ENCODE measurements at regions not wholly inside any gene's neighbourhood (a gene's known extent, or its start where the extent isn't known, plus 50 kb on each side); places are given as distances from the start of the nearest gene placed in this dataset.

- DNase-seq (ENCODE audit: low read depth), result no peak
Observed at GRCh38 chr12:86788661-86789060, 532.5 kb upstream of the MGAT4C start.

- peak; percentile 40 for DNase-seq (ENCODE audit: low read depth)
Observed at GRCh38 chr12:86787419-86787818, 531.2 kb upstream of the MGAT4C start.

GRCh38 chr12:86777325-86777724 lies 521.1 kb upstream of the MGAT4C start:
- no peak for DNase-seq (ENCODE audit: low read depth)

- peak; percentile 27 for DNase-seq (ENCODE audit: low read depth)
Observed at GRCh38 chr12:86774841-86775388, 518.7 kb upstream of the MGAT4C start.

GRCh38 chr12:86772696-86773095 lies 516.5 kb upstream of the MGAT4C start:
- DNase-seq (ENCODE audit: low read depth), result peak; percentile 36

GRCh38 chr12:86770871-86771270 lies 514.7 kb upstream of the MGAT4C start:
- no peak for DNase-seq (ENCODE audit: low read depth)

- no peak for DNase-seq (ENCODE audit: low read depth)
Observed at GRCh38 chr12:86748894-86749293, 492.7 kb upstream of the MGAT4C start.

GRCh38 chr12:86744547-86745212 lies 488.5 kb upstream of the MGAT4C start:
- no peak for DNase-seq (ENCODE audit: low read depth)

- DNase-seq (ENCODE audit: low read depth), result no peak
Observed at GRCh38 chr12:86743875-86744536, 487.8 kb upstream of the MGAT4C start.

- peak; percentile 18 for DNase-seq (ENCODE audit: low read depth)
Observed at GRCh38 chr12:86741531-86741930, 485.3 kb upstream of the MGAT4C start.

GRCh38 chr12:86735851-86736250 lies 479.7 kb upstream of the MGAT4C start:
- DNase-seq (ENCODE audit: low read depth), result no peak

- DNase-seq (ENCODE audit: low read depth), result no peak
Observed at GRCh38 chr12:86735072-86735471, 478.9 kb upstream of the MGAT4C start.

- DNase-seq (ENCODE audit: low read depth), result no peak
Observed at GRCh38 chr12:86730233-86730632, 474.0 kb upstream of the MGAT4C start.

- peak; percentile 11 for DNase-seq (ENCODE audit: low read depth)
Observed at GRCh38 chr12:86729739-86730138, 473.5 kb upstream of the MGAT4C start.

GRCh38 chr12:86727160-86727559 lies 471.0 kb upstream of the MGAT4C start:
- peak; percentile 36 for DNase-seq (ENCODE audit: low read depth)

GRCh38 chr12:86724716-86725115 lies 468.5 kb upstream of the MGAT4C start:
- peak; percentile 13 for DNase-seq (ENCODE audit: low read depth)

- peak; percentile 14 for DNase-seq (ENCODE audit: low read depth)
Observed at GRCh38 chr12:86723326-86723725, 467.1 kb upstream of the MGAT4C start.

GRCh38 chr12:86721713-86722397 lies 465.7 kb upstream of the MGAT4C start:
- DNase-seq (ENCODE audit: low read depth), result no peak

- DNase-seq (ENCODE audit: low read depth), result peak; percentile 46
Observed at GRCh38 chr12:86719381-86719780, 463.2 kb upstream of the MGAT4C start.

- DNase-seq (ENCODE audit: low read depth), result no peak
Observed at GRCh38 chr12:86713121-86713520, 456.9 kb upstream of the MGAT4C start.

- peak; percentile 97 for DNase-seq (ENCODE audit: low read depth)
Observed at GRCh38 chr12:86712425-86712843, 456.2 kb upstream of the MGAT4C start.

- DNase-seq (ENCODE audit: low read depth), result no peak
Observed at GRCh38 chr12:86711731-86712130, 455.5 kb upstream of the MGAT4C start.

GRCh38 chr12:86710109-86710508 lies 453.9 kb upstream of the MGAT4C start:
- DNase-seq (ENCODE audit: low read depth), result peak; percentile 6

All from M059J (cell line).